PFSK-1 (cell line): ENCODE measurements at regions not wholly inside any gene's neighbourhood (a gene's known extent, or its start where the extent isn't known, plus 50 kb on each side); places are given as distances from the start of the nearest gene placed in this dataset.

ENCODE experiments used
- POLR2AphosphoS5 ChIP-seq: IDR thresholded peaks from 2 replicates; pipeline ENCODE4 v1.6.1; 2012; ENCODE audit warnings: low read depth, mild to moderate bottlenecking, control low read depth, low read length, moderate library complexity
- REST ChIP-seq, 2 experiments: IDR thresholded peaks; 2 replicates each; pipeline versions ENCODE4 v1.6.1 to v1.8.0; 2011 to 2012; ENCODE audit warnings: low read depth in 2 of 2, low read length in 2 of 2, control low read depth in 1 of 2, inconsistent platforms in 1 of 2, mild to moderate bottlenecking in 1 of 2, moderate library complexity in 1 of 2; ENCODE audit not compliant: insufficient read depth in 1 of 2
- SIN3A ChIP-seq: IDR thresholded peaks from 2 replicates; pipeline ENCODE4 v1.6.1; 2012; ENCODE audit warnings: mild to moderate bottlenecking, low read length, moderate library complexity, borderline replicate concordance; ENCODE audit not compliant: insufficient read depth
- TAF1 ChIP-seq: IDR thresholded peaks from 2 replicates; pipeline ENCODE4 v1.6.1; 2012; ENCODE audit warnings: low read length, control low read depth, borderline replicate concordance; ENCODE audit not compliant: insufficient read depth

GRCh38 chr22:49633010-49633324, 194.7 kb downstream of the BRD1 start:
- TF ChIP-seq SIN3A, result no peak
- no peak for TF ChIP-seq POLR2AphosphoS5
- no peak for TF ChIP-seq TAF1
- no peak for TF ChIP-seq REST (IDR thresholded peaks at IDR 0.05; ENCODE audit: insufficient read depth in 1 of 2, low read depth in 2 of 2, low read length in 2 of 2)
